B cell (primary cell): ENCODE measurements at regions not wholly inside any gene's neighbourhood (a gene's known extent, or its start where the extent isn't known, plus 50 kb on each side); places are given as distances from the start of the nearest gene placed in this dataset.

ENCODE experiments used
- ATAC-seq: fragments of 200-7000 bp; cut with Tn5 transposase; one replicate; pipeline ENCODE4 v1.10.0; 2021; ENCODE audit warnings: low read depth, mild to moderate bottlenecking, moderate number of reproducible peaks, moderate library complexity
- CTCF ChIA-PET: fragments of 350-600 bp; sonication (Branson Sonifier 250); formaldehyde crosslinking; loops from one replicate; lab custom pipeline; 2021; ENCODE audit warnings: antibody characterized with exemption, inconsistent platforms; lab: Charles Lee
- POLR2A ChIA-PET: fragments of 350-600 bp; sonication (Branson Sonifier 250); formaldehyde crosslinking; loops from one replicate; lab custom pipeline; 2021; ENCODE audit warnings: antibody characterized with exemption; lab: Charles Lee
- DNase-seq: peaks from one replicate; pipeline ENCODE4 v3.0.0; 2013
- H2AFZ ChIP-seq: 2 replicates; pipeline ENCODE4 v1.6.1; 2012; ENCODE audit warnings: mild to moderate bottlenecking, low read depth, low read length; ENCODE audit not compliant: insufficient read depth, poor library complexity, severe bottlenecking
- H3K27ac ChIP-seq, 2 donors: 1 replicate in 1 of 2; 2 replicates in 1 of 2; pipeline ENCODE4 v1.5.1; 2012 to 2013; ENCODE audit warnings: low read length in 2 of 2, mild to moderate bottlenecking in 2 of 2, moderate library complexity in 1 of 2
- H3K27me3 ChIP-seq, 4 experiments: fragments of 200-600 bp in 1 of 4; sonication (generic) in 1 of 4; replicated peaks in 1 of 4; 1 replicate in 2 of 4; 2 replicates in 2 of 4; pipeline versions ENCODE4 v1.6.1 to v1.7.0; 2013 to 2016; ENCODE audit warnings: low read length in 3 of 4, mild to moderate bottlenecking in 2 of 4, mixed read lengths in 1 of 4, moderate library complexity in 1 of 4; ENCODE audit not compliant: insufficient read depth in 4 of 4, control insufficient read depth in 3 of 4; ENCODE audit errors: control extremely low read depth in 1 of 4
- H3K36me3 ChIP-seq, 2 experiments: replicated peaks in 1 of 2; 1 replicate in 1 of 2; 2 replicates in 1 of 2; pipeline versions ENCODE4 v1.6.1 to v1.7.1; 2013; ENCODE audit warnings: low read length in 1 of 2; ENCODE audit not compliant: insufficient read depth in 2 of 2, control insufficient read depth in 1 of 2; ENCODE audit errors: control extremely low read depth in 1 of 2, extremely low read depth in 1 of 2
- H3K4me1 ChIP-seq, 2 donors: fragments of 200-600 bp in 1 of 2; sonication (generic) in 1 of 2; 1 replicate in 1 of 2; 2 replicates in 1 of 2; pipeline versions ENCODE4 v1.5.1 to v1.6.1; 2013 to 2017; ENCODE audit warnings: low read length in 2 of 2; ENCODE audit not compliant: control insufficient read depth in 2 of 2, insufficient read depth in 2 of 2
- H3K4me2 ChIP-seq: replicated peaks from 2 replicates; pipeline ENCODE3; 2012; ENCODE audit warnings: mild to moderate bottlenecking, low read depth, low read length; ENCODE audit not compliant: poor library complexity, severe bottlenecking
- H3K4me3 ChIP-seq, 5 experiments: fragments of 200-600 bp in 1 of 5; sonication (generic) in 1 of 5; 1 replicate in 3 of 5; 2 replicates in 2 of 5; pipeline versions ENCODE4 v1.5.1 to v1.7.0; 2011 to 2016; ENCODE audit warnings: low read length in 4 of 5, mild to moderate bottlenecking in 4 of 5, low read depth in 2 of 5, control low read depth in 1 of 5, moderate library complexity in 1 of 5; ENCODE audit not compliant: insufficient read depth in 1 of 5; ENCODE audit errors: control extremely low read depth in 1 of 5, extremely low read depth in 1 of 5
- H3K79me2 ChIP-seq: fragments of 200-600 bp; sonication (generic); one replicate; pipeline ENCODE4 v1.6.0; 2016; ENCODE audit warnings: low read length; ENCODE audit not compliant: control insufficient read depth, insufficient read depth
- H3K9ac ChIP-seq: fragments of 200-600 bp; sonication (generic); 2 replicates; pipeline ENCODE4 v1.6.1; 2017; ENCODE audit warnings: mild to moderate bottlenecking, low read length, moderate library complexity
- H3K9me3 ChIP-seq, 3 donors: one replicate each; pipeline versions ENCODE4 v1.6.1 to v1.7.1; 2013; ENCODE audit warnings: low read length in 2 of 3; ENCODE audit not compliant: control insufficient read depth in 2 of 3, insufficient read depth in 1 of 3; ENCODE audit errors: control extremely low read depth in 1 of 3
- H4K20me1 ChIP-seq: 2 replicates; pipeline ENCODE4 v1.6.0; 2012; ENCODE audit warnings: mild to moderate bottlenecking, low read length; ENCODE audit not compliant: insufficient read depth, control insufficient read depth, poor library complexity, severe bottlenecking
- H3K27ac Mint-ChIP-seq: one replicate; pipeline ENCODE4 v1.8.0; 2021; ENCODE audit warnings: mixed read lengths
- H3K27me3 Mint-ChIP-seq: one replicate; pipeline ENCODE4 v1.8.0; 2021; ENCODE audit warnings: mixed read lengths
- H3K4me1 Mint-ChIP-seq: one replicate; pipeline ENCODE4 v1.8.0; 2021; ENCODE audit warnings: mixed read lengths
- H3K4me3 Mint-ChIP-seq: one replicate; pipeline ENCODE4 v1.8.0; 2021; ENCODE audit warnings: mixed read lengths
- H3K9me3 Mint-ChIP-seq: one replicate; pipeline ENCODE4 v1.8.0; 2022; ENCODE audit warnings: mixed read lengths; ENCODE audit not compliant: insufficient read depth
- EZH2 ChIP-seq: IDR thresholded peaks from 2 replicates; pipeline ENCODE4 v1.6.1; 2012; ENCODE audit warnings: borderline replicate concordance, low read depth, mild to moderate bottlenecking, moderate library complexity, low read length; ENCODE audit not compliant: insufficient read depth, poor library complexity, severe bottlenecking
- WGBS: methylation state at CpG from one replicate; pipeline ENCODE4 v1.1.5; 2013; ENCODE audit warnings: missing lambda C conversion rate; ENCODE audit not compliant: insufficient coverage; 5-methylcytosine and 5-hydroxymethylcytosine counted together
- intact Hi-C: fragments of 100-400 bp; cut with micrococcal nuclease; formaldehyde crosslinking; loops from one replicate; pipeline ENCODE4 v1.10.0; 2022
- TF ChIP-seq, protein P1 (sequence below): fragments of 200-600 bp; IDR thresholded peaks from one replicate; pipeline ENCODE4 v1.8.0; 2022; ENCODE audit warnings: antibody characterized with exemption, mild to moderate bottlenecking

DNA sequence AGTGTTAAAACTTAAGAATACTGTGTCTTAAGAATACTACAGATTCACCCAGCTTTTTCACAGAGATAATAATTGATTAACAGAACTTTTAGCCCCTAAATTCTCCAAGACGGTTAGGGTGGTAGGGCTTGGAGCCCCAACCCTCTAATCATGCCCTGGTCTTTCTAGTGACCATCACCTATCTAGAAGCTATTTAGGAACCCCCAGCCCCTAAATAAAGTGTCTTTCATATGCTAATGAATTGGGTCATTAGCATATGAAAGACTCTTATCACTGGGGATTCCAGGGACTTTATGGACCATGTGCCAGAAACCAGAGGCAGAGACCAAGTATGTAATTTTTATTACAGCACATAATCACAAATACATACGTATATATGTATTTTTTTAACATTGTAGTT lies 999.7 kb upstream of the RAG2 start:
- no peaks in the 10 kb centered on the region for H4K20me1 ChIP-seq
- H3K79me2 ChIP-seq = no peaks in the 10 kb centered on the region
- DNase-seq = no peak
- intact Hi-C loops = no loop called here
- no peak overlapping the region for H2AFZ ChIP-seq
- Mint-ChIP-seq H3K27ac (no peak overlapping the region), H3K9me3 (peaks cover 2% of the 10 kb centered on the region), H3K4me3 (no peak overlapping the region), H3K4me1 (no peaks in the 10 kb centered on the region), H3K27me3 (no peaks in the 10 kb centered on the region)
- no peak overlapping the region for H3K4me2 ChIP-seq
- H3K4me1 ChIP-seq = no peaks in the 10 kb centered on the region
- ChIA-PET CTCF (no interaction called here), POLR2A (no interaction called here)
- H3K9ac ChIP-seq = no peak overlapping the region
- TF ChIP-seq EZH2 = no peak
- TF ChIP-seq, protein P1, sequence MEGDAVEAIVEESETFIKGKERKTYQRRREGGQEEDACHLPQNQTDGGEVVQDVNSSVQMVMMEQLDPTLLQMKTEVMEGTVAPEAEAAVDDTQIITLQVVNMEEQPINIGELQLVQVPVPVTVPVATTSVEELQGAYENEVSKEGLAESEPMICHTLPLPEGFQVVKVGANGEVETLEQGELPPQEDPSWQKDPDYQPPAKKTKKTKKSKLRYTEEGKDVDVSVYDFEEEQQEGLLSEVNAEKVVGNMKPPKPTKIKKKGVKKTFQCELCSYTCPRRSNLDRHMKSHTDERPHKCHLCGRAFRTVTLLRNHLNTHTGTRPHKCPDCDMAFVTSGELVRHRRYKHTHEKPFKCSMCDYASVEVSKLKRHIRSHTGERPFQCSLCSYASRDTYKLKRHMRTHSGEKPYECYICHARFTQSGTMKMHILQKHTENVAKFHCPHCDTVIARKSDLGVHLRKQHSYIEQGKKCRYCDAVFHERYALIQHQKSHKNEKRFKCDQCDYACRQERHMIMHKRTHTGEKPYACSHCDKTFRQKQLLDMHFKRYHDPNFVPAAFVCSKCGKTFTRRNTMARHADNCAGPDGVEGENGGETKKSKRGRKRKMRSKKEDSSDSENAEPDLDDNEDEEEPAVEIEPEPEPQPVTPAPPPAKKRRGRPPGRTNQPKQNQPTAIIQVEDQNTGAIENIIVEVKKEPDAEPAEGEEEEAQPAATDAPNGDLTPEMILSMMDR = no peak
- WGBS = no CpG with 5 or more reads among the region's 2 CpGs
- no peaks in the 10 kb centered on the region for H3K36me3 ChIP-seq
- H3K27me3 ChIP-seq = no peaks in the 10 kb centered on the region
- no peaks in the 10 kb centered on the region for H3K9me3 ChIP-seq
- no peak for ATAC-seq
- H3K27ac ChIP-seq = no peak overlapping the region
- no peak overlapping the region for H3K4me3 ChIP-seq

- no peak overlapping the region for H3K9ac ChIP-seq
- Mint-ChIP-seq H3K27me3 (no peaks in the 10 kb centered on the region), H3K4me3 (no peak overlapping the region), H3K4me1 (no peaks in the 10 kb centered on the region), H3K27ac (no peak overlapping the region), H3K9me3 (no peaks in the 10 kb centered on the region)
- no peak overlapping the region for H3K4me3 ChIP-seq
- WGBS = no CpG with 5 or more reads among the region's 1 CpG
- intact Hi-C loops = no loop called here
- no peaks in the 10 kb centered on the region for H3K9me3 ChIP-seq
- no peaks in the 10 kb centered on the region for H4K20me1 ChIP-seq
- H3K27me3 ChIP-seq = no peaks in the 10 kb centered on the region
- no peaks in the 10 kb centered on the region for H3K79me2 ChIP-seq
- H2AFZ ChIP-seq = no peak overlapping the region
- CTCF ChIA-PET = no interaction called here
- TF ChIP-seq, protein P1 = no peak
- no peak for TF ChIP-seq EZH2
- ATAC-seq (no peak), DNase-seq (no peak)
- no peak overlapping the region for H3K27ac ChIP-seq
- H3K4me2 ChIP-seq = no peak overlapping the region
- H3K4me1 ChIP-seq = no peaks in the 10 kb centered on the region
- POLR2A ChIA-PET = no interaction called here
- no peaks in the 10 kb centered on the region for H3K36me3 ChIP-seq
These were observed 997.8 kb upstream of the RAG2 start for GRCh38 chr11:37595845-37596244.
